ENCODE measurements at regions not wholly inside any gene's neighbourhood (a gene's known extent, or its start where the extent isn't known, plus 50 kb on each side); places are given as distances from the start of the nearest gene placed in this dataset.
"Not testable (repeated sequence)": the region's sequence is repeated elsewhere in the genome, so short reads cannot be mapped to it uniquely, and the experiment has no call there.

DNA sequence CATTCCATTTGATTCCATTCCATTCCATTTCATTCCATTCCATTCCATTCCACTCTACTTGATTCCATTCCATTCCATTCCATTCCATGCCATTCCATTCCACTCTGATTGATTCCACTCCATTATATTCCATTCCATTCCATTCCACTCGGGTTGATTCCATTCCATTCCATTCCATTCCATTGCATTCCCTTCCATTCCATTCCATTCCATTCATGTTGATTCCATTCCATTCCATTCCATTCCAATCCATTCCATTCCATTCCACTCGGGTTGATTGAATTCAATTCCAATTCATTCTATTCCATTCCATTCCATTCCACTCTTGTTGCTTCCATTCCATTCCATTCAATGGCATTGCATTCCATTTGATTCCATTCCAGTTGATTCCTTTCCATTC lies 1136.4 kb downstream of the RPIA start:
- TF ChIP-seq EZH2phosphoT487 (IDR thresholded peaks at IDR 0.05; ENCODE audit: borderline replicate concordance, low read length); EZH2 (IDR thresholded peaks at IDR 0.05; ENCODE audit: low read length, unreplicated experiment): not testable (repeated sequence)
- TF ChIP-seq, protein P1, sequence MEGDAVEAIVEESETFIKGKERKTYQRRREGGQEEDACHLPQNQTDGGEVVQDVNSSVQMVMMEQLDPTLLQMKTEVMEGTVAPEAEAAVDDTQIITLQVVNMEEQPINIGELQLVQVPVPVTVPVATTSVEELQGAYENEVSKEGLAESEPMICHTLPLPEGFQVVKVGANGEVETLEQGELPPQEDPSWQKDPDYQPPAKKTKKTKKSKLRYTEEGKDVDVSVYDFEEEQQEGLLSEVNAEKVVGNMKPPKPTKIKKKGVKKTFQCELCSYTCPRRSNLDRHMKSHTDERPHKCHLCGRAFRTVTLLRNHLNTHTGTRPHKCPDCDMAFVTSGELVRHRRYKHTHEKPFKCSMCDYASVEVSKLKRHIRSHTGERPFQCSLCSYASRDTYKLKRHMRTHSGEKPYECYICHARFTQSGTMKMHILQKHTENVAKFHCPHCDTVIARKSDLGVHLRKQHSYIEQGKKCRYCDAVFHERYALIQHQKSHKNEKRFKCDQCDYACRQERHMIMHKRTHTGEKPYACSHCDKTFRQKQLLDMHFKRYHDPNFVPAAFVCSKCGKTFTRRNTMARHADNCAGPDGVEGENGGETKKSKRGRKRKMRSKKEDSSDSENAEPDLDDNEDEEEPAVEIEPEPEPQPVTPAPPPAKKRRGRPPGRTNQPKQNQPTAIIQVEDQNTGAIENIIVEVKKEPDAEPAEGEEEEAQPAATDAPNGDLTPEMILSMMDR (conservative IDR thresholded peaks at IDR 0.05; ENCODE audit: low read depth, low read length) = not testable (repeated sequence)

Data from PC-3 (cell line).